ENCODE measurements at regions not wholly inside any gene's neighbourhood (a gene's known extent, or its start where the extent isn't known, plus 50 kb on each side); places are given as distances from the start of the nearest gene placed in this dataset.
"Not testable (repeated sequence)": the region's sequence is repeated elsewhere in the genome, so short reads cannot be mapped to it uniquely, and the experiment has no call there.

DNA sequence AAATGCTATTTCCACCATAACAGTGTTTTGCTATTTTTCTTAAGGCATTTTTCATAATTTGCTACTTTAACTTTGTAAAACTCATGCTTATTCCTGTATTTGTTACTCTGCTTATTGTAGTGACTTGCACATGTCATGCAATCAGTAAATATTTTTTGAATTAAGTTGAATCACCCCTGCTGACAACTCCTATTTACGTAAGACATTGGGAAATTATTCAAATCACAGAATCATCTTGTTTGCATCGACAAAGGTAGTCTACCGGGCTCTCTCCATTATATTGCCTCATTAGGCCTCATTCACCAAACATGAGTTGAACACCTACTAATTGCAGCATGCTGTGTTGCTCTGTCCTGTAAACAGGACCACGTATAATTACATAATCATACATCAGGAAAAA is 478.5 kb upstream of the ZEB2 start:
- no peak for DNase-seq (ENCODE audit: low read depth in 2 of 3, low spot score in 2 of 3)

DNA sequence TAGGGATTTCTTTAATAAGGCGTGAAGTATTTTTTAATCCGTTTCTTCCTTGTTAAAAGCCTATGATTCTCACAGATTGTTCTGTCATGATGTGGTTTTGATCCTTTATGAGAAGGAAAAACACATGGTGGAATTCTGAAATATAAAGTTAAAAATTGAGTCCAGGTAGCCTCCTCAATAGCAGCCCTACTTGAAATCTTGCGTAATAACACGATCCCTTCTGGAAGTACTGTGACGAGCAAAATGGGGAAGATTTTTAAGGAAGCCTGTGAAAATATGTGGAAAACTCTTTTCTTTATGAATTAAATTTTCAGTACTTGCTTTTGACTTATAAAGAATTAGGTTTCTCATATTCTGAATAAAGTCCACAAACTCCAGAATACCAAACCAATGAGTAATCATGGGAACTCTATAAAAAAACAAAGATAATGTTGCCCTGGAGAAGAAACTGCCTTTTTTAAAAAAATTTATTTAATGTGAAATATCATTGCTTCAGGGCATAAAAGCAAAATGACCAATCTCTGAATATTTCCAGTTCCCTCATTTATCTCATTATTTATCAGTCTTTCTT is 476.4 kb upstream of the ZEB2 start:
- no peak for DNase-seq (ENCODE audit: low read depth in 2 of 3, low spot score in 2 of 3)

DNA sequence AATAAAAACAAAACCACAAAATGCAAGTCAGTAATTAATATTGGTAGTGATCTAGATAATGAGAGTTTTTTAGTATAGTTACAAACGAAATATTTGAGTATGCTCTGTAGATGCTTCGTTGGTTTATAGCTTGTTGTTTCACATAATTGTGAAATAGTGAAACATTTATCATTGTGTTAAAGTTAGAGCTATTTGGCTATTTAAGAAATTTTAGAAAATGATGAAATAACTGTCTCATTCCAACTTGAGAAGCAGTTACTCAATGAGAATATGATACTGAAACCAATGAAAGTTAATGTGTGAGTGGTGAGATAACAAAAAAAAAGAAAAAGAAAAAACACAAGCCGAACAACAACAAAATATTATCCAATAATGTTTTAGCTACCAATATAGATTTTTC is 475.6 kb upstream of the ZEB2 start:
- DNase-seq (ENCODE audit: low read depth in 2 of 3, low spot score in 2 of 3) = no peak

DNA sequence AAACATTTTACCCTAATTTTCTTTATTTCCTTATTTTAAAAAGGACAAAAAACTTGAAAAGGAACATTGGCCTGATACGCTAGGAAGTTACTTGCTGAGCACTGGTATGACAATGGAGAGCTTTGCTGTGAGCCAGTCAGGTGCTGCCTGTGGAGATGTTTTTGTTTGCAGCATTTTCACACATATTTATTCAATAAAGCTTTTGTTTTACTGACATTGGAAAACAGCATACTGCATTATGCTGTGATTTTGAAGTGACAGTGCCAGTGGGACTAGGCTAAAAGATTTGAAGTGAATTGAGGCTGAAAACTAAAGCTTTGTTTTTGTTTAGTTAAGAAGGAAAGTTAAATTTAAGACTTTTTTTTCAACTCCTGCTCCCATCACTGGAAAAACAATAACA is 470.7 kb upstream of the ZEB2 start:
- no peak for DNase-seq (ENCODE audit: low read depth in 2 of 3, low spot score in 2 of 3)

DNA sequence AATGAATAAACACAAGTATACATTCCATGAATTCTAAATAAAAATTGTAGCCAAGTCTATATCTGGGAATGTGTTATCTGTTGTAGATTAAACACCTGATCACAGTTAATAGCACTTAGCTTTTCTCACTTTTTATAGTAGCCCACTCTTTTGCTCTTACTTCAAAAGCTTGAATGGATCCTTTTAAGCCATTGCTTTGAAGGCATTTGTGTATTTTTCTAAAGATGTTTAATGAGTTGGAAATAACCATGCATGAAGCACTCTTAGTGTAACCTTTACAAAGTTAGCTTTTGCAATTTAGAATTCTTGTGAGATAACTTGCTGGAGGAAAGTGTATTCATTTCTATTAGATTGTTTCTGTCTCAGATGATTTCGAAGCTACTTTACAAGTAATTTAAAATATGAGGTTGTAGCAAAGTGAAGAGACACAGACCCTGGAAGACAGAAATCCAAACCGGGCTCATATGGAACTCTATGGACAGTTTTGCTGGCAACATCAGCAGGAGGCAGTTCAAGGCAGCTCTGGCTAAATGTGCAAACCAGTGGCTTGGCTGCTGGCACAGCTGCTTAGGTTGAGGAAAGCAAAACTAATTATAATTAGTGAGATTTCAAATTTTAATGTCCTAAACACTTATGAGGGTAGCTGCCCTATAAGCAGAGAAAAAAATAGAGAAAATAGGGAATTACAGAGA is 469.8 kb upstream of the ZEB2 start:
- no peak for DNase-seq (ENCODE audit: low read depth in 2 of 3, low spot score in 2 of 3)

DNA sequence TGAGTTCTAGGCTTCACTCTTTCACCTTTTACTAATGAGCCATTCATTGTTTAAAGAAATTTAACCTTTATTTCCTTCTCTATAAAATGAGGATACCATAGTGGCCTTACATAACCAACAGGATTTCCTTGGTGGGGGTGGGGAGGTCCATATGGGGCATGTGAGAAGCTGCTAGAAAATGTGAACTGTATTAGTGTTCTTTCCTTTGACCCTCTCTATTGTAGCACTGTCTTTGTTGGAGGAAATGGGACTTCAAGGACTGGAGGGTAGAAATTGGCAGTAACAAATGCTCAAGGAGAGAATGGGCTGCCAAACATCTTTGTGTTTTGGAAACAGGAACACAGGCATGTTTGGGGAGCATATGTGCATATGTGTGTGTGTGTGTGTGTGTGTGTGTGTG is 468.7 kb upstream of the ZEB2 start:
- DNase-seq (ENCODE audit: low read depth in 2 of 3, low spot score in 2 of 3) = no peak

DNA sequence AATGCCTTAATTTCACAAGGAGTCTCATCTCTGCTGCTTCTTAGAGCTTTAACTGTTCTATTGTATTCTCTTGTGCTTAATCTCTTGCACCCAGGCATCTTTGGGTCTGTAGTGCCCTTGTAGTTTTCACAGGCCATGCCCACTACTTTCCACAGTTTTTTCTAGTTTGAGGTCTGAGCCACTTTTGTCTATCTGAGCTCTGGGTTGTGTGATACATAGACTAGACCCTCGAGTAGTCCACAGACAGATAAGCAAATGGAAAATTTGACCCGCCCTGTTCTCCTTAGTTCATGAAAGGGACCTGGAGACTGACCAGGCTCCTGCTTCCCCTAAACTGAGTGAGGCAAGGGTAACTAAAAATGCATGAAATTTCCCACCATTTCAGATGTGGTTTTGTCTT is 466.8 kb upstream of the ZEB2 start:
- DNase-seq (ENCODE audit: low read depth in 2 of 3, low spot score in 2 of 3) = no peak

DNA sequence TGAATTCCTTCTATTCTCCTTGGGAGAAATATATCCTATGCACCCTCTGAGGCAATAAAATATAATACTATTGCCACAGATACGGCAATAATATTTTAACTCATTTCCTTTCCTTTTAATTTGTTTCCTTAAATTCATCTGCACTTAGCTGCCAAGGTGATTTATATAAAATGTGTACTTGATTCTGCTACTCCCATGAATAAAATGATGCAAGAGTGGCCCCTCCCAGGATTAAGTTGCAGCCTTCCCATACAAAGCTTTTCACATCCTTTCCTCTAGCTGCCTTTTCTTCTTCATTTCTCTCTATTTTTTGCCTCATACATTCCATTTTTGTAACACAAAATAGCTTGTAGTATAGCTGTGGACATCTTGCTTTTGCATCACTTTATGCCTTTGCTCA is 464.1 kb upstream of the ZEB2 start:
- no peak for DNase-seq (ENCODE audit: low read depth in 2 of 3, low spot score in 2 of 3)

DNA sequence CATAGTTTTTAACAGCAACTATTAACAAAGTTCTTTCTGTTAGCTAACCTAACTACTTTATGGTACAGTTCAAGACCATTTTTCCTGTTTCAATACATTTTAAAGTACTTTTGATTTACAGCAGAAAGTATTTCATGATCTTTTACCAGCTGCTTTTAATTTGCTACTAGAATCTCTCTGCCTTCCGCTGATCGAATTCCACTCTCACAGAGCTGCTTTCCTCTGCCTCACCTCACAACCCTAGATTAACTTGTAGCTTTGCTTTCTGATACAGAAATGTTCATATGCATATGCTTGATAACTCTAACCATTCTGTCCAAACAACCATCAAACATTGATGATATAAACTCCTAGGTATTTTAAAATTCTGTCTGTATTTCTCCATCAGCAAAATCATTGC is 463.2 kb upstream of the ZEB2 start:
- DNase-seq (ENCODE audit: low read depth in 2 of 3, low spot score in 2 of 3) = no peak

DNA sequence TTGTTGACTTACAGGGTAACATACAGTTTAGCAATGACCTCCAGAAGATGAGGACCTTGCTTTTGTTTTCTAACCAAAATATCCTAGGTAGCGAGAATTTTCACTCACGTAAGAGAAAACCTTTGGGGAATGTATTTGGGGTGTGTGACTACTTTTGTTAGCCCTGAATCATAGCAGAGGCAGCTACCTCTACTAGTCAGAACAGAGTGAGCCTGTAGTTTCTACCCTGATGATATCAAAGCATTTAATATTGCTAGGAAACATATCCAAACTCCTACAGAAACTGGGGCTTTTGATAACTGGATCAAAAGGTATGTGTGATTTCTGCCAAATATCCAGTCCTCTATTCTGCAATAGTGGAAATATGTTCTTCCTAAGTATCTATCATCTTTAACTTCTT is 462.6 kb upstream of the ZEB2 start:
- DNase-seq (ENCODE audit: low read depth in 2 of 3, low spot score in 2 of 3) = no peak

DNA sequence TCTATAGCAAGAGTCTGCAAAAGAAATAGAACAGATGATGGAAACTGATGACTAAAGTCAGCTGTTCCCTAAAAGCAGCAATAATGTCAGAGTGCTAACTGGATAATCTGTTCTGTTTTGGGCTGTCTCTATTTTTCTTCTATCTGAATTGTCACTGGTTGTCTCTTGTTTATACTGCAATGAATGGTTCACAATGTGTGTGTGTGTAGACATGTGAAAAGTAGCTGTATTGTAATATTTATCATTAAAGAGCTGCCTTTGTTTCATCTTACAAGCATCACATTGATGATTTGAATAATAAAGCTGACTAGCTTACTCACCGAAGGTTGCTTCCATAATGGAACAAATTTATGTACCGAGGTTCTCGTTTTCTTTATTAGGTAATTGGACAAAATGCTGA is 456.0 kb upstream of the ZEB2 start:
- DNase-seq (ENCODE audit: low read depth in 2 of 3, low spot score in 2 of 3) = no peak

DNA sequence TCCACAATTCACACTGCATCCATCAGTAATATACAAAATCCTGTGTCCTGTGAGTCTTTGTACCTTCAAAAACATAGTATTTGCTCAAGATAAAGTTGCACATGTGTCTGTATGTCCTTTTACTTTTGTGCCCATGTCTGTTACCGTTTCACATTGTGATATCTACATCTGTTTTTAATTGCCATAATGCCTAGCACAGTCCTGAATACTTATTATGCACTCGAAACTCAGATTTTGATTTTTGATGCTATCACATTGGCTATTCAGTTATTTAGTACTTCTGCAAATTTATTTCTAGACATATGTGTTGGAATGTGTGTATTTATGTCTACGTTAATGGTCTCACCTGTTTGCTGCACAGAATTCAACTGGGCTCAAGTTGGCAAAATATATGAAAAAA is 452.8 kb upstream of the ZEB2 start:
- no peak for DNase-seq (ENCODE audit: low read depth in 2 of 3, low spot score in 2 of 3)

DNA sequence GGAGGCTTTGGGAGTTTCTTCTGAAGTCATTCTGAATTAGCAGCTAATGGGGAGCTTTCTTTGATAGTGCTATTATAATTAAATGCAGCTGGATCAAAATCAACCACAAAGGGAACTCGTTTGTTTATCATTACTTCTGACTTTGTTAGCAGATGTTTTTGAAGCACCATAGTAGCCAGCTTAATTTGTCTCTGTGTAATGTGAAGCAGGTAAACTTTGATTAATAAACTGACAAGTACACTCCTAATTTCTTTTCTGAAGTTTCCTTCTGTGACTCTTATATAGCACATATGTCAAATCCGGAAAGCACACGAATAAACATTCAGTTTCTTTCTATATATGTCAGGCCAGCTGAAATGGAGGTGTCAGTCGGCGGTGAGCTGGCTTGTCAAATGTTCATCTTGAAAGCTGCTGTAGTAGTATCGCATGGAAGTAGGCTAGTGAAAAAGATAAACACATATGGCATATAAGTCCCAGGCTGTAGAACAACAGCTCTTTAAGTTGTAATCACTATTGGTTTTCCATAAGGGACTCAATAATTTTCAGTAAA is 451.9 kb upstream of the ZEB2 start:
- no peak for DNase-seq (ENCODE audit: low read depth in 2 of 3, low spot score in 2 of 3)

DNA sequence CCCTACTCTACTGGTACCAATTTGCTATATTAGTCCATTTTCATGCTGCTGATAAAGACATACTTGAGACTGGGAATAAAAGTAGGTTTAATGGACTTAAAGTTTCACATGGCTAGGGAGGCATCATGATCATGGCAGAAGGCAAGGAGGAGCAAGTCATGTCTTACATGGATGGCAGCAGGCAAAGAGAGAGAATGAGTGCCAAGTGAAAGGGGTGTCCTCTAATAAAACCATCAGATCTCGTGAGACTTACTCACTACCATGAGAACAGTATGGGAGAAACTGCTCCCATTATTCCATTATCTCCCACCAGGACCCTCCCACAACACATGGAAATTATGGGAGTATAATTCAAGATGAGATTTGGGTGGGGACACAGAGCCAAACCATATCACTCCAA is 450.5 kb upstream of the ZEB2 start:
- not testable (repeated sequence) for DNase-seq (ENCODE audit: low read depth in 2 of 3, low spot score in 2 of 3)

DNA sequence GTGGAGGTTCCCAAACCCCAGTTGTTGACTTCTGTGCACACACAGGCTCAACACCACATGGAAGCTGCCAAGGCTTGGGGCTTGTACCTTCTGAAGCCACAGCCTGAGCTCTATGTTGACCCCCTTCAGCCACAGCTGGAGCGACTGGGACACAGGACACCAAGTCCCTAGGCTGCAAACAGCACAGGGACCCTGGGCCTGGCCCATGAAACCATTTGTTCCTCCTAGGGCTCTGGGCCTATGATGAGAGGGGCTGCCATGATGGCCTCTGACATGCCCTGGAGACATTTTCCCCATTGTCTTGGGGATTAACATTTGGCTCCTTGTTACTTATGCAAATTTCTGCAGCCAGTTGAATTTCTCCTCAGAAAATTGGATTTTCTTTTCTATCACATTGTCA is 449.6 kb upstream of the ZEB2 start:
- not testable (repeated sequence) for DNase-seq (ENCODE audit: low read depth in 2 of 3, low spot score in 2 of 3)

DNA sequence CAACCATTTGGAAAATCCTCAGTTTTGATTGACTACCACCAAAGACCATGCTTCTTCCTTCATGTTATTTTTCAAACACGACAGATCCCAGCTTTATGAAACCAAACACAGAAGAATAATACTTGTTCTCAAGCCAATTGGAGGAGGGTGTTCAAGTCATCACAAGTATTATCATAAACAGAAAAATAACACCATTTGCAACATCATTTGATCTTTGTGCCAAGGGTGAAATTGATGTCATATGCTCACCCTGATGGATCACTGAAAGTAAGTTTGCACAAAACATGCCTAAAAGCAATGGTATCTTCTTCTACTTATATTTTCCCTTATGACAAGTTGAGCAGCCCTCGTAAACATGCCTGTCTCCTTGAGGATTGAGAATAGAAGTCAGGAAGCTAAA is 448.0 kb upstream of the ZEB2 start:
- DNase-seq (ENCODE audit: low read depth in 2 of 3, low spot score in 2 of 3) = no peak

DNA sequence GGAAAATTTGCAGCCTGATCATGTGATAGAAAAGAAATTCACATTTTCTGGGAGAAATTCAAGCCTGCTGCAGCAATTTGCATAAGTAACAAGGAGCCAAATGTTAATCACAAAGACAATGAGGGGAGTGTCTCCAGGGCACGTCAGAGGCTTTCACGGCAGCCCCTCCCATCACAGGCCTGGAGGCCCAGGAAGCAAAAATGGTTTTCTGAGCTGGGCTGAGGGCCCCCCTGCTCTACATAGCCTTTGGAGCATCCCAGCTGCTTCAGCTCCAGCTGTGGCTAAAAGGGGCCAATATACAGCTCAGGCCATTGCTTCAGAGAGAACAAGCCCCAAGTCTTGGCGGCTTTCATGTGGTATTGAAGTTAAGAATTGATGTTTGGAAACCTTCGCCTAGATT is 445.3 kb upstream of the ZEB2 start:
- DNase-seq (ENCODE audit: low read depth in 2 of 3, low spot score in 2 of 3) = no peak

DNA sequence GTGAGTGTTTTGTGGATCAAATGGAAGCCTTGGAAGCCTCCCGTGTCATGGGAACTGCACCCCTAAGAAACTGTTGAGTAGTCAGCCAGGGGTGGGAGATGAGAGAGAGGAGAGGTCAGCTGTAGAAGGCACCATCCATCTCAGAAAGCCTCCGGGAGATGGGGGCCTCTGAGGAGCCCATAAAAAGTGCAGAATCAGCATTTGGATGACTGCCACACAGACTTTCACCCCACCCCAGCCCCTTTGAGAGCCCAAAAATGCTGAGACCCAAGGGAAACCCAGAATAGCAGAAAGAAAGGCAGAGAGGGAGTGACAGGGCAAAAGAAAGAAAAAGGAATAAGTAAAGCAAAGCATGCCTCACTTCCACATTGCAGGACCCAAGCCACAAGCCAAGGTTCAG is 443.1 kb upstream of the ZEB2 start:
- no peak for DNase-seq (ENCODE audit: low read depth in 2 of 3, low spot score in 2 of 3)

DNA sequence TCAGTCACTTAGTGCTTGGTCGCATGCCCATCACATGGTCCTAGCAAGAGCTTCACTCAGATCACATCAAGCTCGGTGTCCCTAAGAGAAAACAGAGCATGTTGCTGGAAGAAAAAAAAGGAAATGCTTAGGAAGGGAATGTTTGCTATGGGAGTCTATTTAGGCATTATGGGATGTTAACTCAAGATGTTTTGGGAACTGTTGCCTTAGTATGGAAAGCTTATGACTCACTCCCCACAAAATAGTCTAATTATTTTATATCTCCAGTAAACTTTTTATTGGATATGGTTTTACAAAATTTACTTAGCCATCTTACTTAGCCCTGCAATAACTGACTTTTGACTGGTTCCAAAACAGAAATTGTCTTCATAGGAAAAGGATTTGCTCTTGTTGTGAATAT is 439.5 kb upstream of the ZEB2 start:
- DNase-seq (ENCODE audit: low read depth in 2 of 3, low spot score in 2 of 3) = no peak

DNA sequence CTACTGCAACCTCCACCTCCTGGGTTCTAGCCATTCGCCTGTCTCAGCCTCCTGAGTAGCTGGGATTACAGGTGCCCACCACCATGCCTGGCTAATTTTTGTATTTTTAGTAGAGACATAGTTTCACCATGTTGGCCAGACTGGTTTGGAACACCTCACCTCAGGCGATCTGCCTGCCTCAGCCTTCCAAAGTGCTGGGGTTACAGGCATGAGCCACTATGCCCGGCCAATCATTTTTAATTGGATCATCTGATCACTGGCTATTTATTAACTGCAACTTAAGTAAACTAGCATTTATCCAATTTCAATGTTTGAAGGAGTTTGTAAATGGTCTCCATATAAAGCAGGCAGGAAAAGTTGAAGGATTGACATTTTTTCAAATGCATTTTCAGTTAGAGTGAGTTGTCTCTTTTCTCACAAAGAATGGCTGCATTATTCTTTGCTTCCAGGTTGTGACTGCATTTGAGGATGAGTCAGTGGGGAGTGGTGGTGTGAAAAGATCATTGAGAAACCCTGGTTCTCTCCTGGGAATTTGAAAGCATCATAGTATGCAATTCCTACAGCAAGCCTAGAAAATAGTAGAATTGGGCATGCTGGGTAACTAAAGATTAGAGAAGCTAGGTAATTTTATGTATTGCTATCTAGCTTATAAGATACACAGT is 431.1 kb upstream of the ZEB2 start:
- DNase-seq (ENCODE audit: low read depth in 2 of 3, low spot score in 2 of 3) = no peak

DNA sequence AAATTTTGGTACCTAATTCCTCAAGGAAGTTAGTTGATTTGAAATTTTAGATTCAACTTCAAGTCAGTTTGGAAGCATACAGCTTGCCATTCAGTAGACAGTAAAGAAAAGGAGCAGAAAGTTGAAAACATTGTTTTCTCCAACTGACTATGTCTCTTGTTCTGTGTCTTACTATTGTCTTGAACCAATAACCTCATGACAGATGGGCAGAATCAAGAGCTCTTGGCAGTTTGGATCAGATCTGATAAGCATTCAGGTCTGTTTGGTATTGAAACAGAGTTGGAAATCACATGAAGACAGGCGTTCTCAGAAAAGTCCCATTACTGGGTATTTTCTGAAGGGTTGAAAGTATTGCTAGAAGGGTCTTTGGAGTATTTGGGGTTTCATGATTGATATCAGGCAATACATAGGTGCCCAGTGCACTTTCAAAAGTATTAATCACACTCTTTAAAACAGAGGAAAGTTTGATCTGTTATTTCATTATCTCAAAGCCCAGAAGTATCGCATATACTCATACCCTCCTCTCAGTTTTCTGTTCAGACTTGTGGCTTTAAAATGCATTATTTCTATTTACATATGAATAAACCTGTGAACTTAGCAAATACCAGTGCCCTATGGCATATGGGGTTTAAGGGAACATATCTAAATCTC is 428.4 kb upstream of the ZEB2 start:
- no peak for DNase-seq (ENCODE audit: low read depth in 2 of 3, low spot score in 2 of 3)

DNA sequence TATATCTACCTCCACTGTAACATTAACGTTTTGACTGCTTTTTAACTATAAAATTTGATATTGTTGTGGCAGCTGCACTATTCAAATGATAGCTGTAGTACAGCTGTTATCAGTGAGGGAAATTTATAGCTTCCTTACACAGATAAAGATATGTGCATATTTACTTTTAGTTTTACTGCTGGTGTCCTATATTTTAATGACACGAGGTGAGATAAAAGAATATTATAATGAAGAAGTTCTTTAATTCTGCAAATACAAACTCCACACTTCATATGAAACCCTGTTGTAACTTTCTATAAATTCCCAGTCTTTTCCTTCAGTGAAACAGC is 427.8 kb upstream of the ZEB2 start:
- DNase-seq (ENCODE audit: low read depth in 2 of 3, low spot score in 2 of 3) = no peak

Measured in activated CD8-positive, alpha-beta memory T cell treated with anti-CD3 and anti-CD28 coated beads for 48 hours (primary cell).